ENCODE measurements at regions not wholly inside any gene's neighbourhood (a gene's known extent, or its start where the extent isn't known, plus 50 kb on each side); places are given as distances from the start of the nearest gene placed in this dataset.

DNA sequence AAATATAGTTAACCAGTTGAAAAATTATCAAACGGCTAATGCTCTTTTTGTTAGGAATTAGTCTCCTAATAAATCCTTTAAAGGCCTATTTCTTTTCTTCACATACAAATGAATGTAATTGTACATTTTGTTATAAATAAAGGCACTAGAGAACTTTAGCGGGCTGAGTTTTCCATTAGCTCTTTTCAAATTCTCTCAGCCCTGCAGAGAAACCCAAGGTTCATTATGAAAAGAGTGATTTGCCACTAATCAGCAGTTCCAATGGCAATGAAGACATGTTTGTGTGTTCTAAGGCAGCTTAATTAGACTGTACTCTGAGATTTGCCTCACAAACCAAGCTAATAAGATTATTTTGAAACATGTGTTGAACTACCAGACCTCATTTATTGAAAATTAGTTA is 64.6 kb upstream of the P2RY1 start:
- TF ChIP-seq SUZ12 (IDR thresholded peaks at IDR 0.05): no peak
- TF ChIP-seq HDGF (IDR thresholded peaks at IDR 0.05; ENCODE audit: borderline replicate concordance): no peak
- TF ChIP-seq, protein P1, sequence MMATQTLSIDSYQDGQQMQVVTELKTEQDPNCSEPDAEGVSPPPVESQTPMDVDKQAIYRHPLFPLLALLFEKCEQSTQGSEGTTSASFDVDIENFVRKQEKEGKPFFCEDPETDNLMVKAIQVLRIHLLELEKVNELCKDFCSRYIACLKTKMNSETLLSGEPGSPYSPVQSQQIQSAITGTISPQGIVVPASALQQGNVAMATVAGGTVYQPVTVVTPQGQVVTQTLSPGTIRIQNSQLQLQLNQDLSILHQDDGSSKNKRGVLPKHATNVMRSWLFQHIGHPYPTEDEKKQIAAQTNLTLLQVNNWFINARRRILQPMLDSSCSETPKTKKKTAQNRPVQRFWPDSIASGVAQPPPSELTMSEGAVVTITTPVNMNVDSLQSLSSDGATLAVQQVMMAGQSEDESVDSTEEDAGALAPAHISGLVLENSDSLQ (IDR thresholded peaks at IDR 0.05): no peak
- TF ChIP-seq TARDBP (IDR thresholded peaks at IDR 0.05): no peak
- no peak for TF ChIP-seq BHLHE40 (IDR thresholded peaks at IDR 0.05; ENCODE audit: borderline replicate concordance)
- no peak for TF ChIP-seq FOXK2 (IDR thresholded peaks at IDR 0.05)
- TF ChIP-seq ARNT (IDR thresholded peaks at IDR 0.05): no peak
- no peak for TF ChIP-seq CTBP1 (IDR thresholded peaks at IDR 0.05; ENCODE audit: borderline replicate concordance)
- no peak for TF ChIP-seq SP1 (IDR thresholded peaks at IDR 0.05)
- TF ChIP-seq FOXA1 (IDR thresholded peaks at IDR 0.05): no peak
- TF ChIP-seq NFRKB (IDR thresholded peaks at IDR 0.05): no peak
- TF ChIP-seq ELF4 (IDR thresholded peaks at IDR 0.05): no peak
- no peak for TF ChIP-seq L3MBTL2 (conservative IDR thresholded peaks at IDR 0.05)
